ENCODE measurements at regions not wholly inside any gene's neighbourhood (a gene's known extent, or its start where the extent isn't known, plus 50 kb on each side); places are given as distances from the start of the nearest gene placed in this dataset.

DNA sequence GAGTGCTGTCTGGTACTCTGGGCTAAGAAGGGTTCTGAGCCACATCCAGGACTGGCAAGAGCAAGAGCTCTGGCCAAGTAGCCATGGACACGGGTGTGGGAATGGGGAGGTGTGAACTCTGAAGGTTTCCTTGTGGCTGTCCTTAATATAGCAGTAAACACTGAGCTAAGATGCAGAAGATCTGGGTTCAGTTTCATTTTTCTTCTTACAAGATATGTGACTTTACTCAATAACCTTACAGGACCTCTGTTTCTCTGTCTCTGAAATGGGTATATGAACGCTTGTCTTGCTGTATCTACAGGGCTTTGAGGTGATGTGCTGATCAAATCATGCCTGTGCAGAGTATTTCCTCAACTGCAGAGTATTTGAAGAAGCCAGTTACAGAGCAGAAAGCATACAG is 521.2 kb downstream of the VRK1 start:
- Histone ChIP-seq H3K4me1 (replicated peaks) (no peaks in the 10 kb centered on the region), H3K9me3 (no peaks in the 10 kb centered on the region), H3K36me3 (no peaks in the 10 kb centered on the region), H3K27ac (no peak overlapping the region), H3K27me3 (replicated peaks; ENCODE audit: insufficient read depth) (no peaks in the 10 kb centered on the region), H3K4me3 (no peak overlapping the region)
- DNase-seq (ENCODE audit: low spot score), result no peak
- TF ChIP-seq CTCF (IDR thresholded peaks at IDR 0.05) (no peak), POLR2A (IDR thresholded peaks at IDR 0.05) (no peak), POLR2AphosphoS5 (IDR thresholded peaks at IDR 0.05) (no peak)
- WGBS, result 81% methylated on average over 2 of the region's 2 CpGs
- intact Hi-C loops (cut with DNase I), result no loop called here

- 74% methylated on average over 3 of the region's 3 CpGs for WGBS
- intact Hi-C loops (cut with DNase I), result no loop called here
These were observed 522.5 kb downstream of the VRK1 start for GRCh38 chr14:97319691-97320090.

GRCh38 chr14:97328743-97329142 is 531.6 kb downstream of the VRK1 start:
- Histone ChIP-seq H3K4me3 (no peak overlapping the region), H3K27ac (no peak overlapping the region), H3K9me3 (no peaks in the 10 kb centered on the region), H3K36me3 (no peaks in the 10 kb centered on the region), H3K4me1 (replicated peaks) (no peaks in the 10 kb centered on the region), H3K27me3 (replicated peaks; ENCODE audit: insufficient read depth) (no peaks in the 10 kb centered on the region)
- intact Hi-C loops (cut with DNase I), result no loop called here
- WGBS, result 94% methylated on average over 3 of the region's 3 CpGs
- DNase-seq (ENCODE audit: low spot score), result no peak
- TF ChIP-seq CTCF (IDR thresholded peaks at IDR 0.05), result no peak
- no peak for TF ChIP-seq POLR2AphosphoS5 (IDR thresholded peaks at IDR 0.05)
- no peak for TF ChIP-seq POLR2A (IDR thresholded peaks at IDR 0.05)

More at GRCh38 chr14:97319691-97320090, 522.5 kb downstream of the VRK1 start:
- Histone ChIP-seq H3K4me3 (no peak overlapping the region), H3K27me3 (replicated peaks; ENCODE audit: insufficient read depth) (no peaks in the 10 kb centered on the region), H3K9me3 (no peaks in the 10 kb centered on the region), H3K27ac (no peak overlapping the region), H3K36me3 (no peaks in the 10 kb centered on the region), H3K4me1 (replicated peaks) (no peaks in the 10 kb centered on the region)
- no peak for DNase-seq (ENCODE audit: low spot score)
- TF ChIP-seq CTCF (IDR thresholded peaks at IDR 0.05), result no peak
- TF ChIP-seq POLR2AphosphoS5 (IDR thresholded peaks at IDR 0.05), result no peak
- no peak for TF ChIP-seq POLR2A (IDR thresholded peaks at IDR 0.05)

- Histone ChIP-seq H3K36me3 (no peaks in the 10 kb centered on the region), H3K9me3 (no peaks in the 10 kb centered on the region), H3K27ac (no peak overlapping the region), H3K4me3 (no peak overlapping the region), H3K27me3 (replicated peaks; ENCODE audit: insufficient read depth) (no peaks in the 10 kb centered on the region), H3K4me1 (replicated peaks) (no peaks in the 10 kb centered on the region)
- no peak for DNase-seq (ENCODE audit: low spot score)
- WGBS, result 75% methylated on average over 2 of the region's 2 CpGs
- TF ChIP-seq POLR2A (IDR thresholded peaks at IDR 0.05) (no peak), POLR2AphosphoS5 (IDR thresholded peaks at IDR 0.05) (no peak), CTCF (IDR thresholded peaks at IDR 0.05) (no peak)
- intact Hi-C loops (cut with DNase I), result no loop called here
These were observed 532.5 kb downstream of the VRK1 start for GRCh38 chr14:97329701-97330100.

GRCh38 chr14:97331058-97331457 is 533.9 kb downstream of the VRK1 start:
- 57% methylated on average over 3 of the region's 3 CpGs for WGBS
- DNase-seq (ENCODE audit: low spot score), result no peak
- Histone ChIP-seq H3K36me3 (no peaks in the 10 kb centered on the region), H3K9me3 (no peaks in the 10 kb centered on the region), H3K27me3 (replicated peaks; ENCODE audit: insufficient read depth) (no peaks in the 10 kb centered on the region), H3K27ac (no peak overlapping the region), H3K4me1 (replicated peaks) (no peaks in the 10 kb centered on the region), H3K4me3 (no peak overlapping the region)
- intact Hi-C loops (cut with DNase I), result no loop called here
- TF ChIP-seq POLR2A (IDR thresholded peaks at IDR 0.05) (no peak), CTCF (IDR thresholded peaks at IDR 0.05) (no peak), POLR2AphosphoS5 (IDR thresholded peaks at IDR 0.05) (no peak)

Measured in prostate gland (tissue), 2 donors.